ENCODE measurements at regions not wholly inside any gene's neighbourhood (a gene's known extent, or its start where the extent isn't known, plus 50 kb on each side); places are given as distances from the start of the nearest gene placed in this dataset.

DNA sequence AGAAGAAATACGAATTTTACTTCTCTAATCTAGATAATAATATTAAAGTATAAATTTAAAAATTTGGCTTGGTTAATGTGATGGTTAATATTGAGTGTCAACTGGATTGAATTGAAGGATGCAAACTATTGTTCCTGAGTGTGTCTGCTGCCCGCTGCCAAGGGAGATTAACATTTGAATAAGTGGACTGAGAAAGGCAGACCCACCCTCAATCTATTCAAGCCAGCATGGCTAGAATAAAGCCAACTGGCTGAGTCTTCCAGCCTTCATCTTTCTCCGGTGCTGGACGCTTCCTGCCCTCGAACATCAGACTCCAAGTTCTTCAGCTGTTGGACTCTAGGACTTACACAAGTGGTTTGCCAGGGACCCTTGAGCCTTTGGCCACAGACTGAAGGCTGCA is 152.7 kb downstream of the TBXT start:
- TF ChIP-seq ZFX (IDR thresholded peaks at IDR 0.05; ENCODE audit: borderline replicate concordance): no peak
- TF ChIP-seq, protein P1, sequence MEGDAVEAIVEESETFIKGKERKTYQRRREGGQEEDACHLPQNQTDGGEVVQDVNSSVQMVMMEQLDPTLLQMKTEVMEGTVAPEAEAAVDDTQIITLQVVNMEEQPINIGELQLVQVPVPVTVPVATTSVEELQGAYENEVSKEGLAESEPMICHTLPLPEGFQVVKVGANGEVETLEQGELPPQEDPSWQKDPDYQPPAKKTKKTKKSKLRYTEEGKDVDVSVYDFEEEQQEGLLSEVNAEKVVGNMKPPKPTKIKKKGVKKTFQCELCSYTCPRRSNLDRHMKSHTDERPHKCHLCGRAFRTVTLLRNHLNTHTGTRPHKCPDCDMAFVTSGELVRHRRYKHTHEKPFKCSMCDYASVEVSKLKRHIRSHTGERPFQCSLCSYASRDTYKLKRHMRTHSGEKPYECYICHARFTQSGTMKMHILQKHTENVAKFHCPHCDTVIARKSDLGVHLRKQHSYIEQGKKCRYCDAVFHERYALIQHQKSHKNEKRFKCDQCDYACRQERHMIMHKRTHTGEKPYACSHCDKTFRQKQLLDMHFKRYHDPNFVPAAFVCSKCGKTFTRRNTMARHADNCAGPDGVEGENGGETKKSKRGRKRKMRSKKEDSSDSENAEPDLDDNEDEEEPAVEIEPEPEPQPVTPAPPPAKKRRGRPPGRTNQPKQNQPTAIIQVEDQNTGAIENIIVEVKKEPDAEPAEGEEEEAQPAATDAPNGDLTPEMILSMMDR (IDR thresholded peaks at IDR 0.05): no peak
- H3K27ac ChIP-seq: no peak overlapping the region

DNA sequence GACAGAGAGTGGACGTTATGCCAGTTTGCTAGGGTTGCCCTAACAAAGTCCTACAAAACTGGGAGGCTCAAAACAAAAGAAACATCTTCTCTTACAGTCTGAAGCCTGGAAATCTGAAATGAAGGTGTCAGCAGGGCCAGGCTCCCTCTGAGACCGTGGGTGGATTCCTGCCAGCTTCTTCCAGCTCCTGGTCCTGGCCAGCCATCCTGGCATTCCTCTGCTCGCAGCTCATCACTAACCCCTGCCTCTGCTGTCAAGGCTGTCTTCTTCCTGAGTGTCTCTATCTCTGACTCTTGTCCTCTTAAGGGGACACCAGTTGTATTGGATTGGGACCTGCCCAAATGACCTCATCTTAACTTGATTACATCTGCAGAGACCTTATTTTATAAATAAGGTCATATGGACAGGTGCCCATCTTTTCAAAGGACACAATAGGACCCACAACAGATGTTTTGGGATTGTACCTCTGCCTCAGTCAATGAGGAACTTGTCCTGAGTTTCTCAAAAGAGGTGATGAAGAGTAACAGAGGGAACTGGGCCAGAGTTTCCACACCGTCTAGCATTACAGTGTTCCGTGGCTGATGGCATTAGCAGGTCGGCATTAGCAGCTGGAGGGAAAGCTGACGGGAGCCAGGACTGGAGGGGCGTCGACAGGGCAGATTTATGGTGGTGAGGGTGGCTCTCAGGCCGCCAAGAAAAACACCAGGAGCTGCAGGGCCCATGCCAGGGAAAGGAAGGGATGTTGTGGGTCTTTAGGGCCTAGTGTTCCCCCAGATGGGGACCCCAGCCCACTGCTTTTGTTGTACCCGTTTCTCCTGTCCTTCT is 157.3 kb downstream of the TBXT start:
- no peak for TF ChIP-seq ZFX (IDR thresholded peaks at IDR 0.05; ENCODE audit: borderline replicate concordance)
- TF ChIP-seq, protein P1 (IDR thresholded peaks at IDR 0.05): no peak

GRCh38 chr6:166009385-166010031 is 158.1 kb downstream of the TBXT start:
- TF ChIP-seq, protein P1 (IDR thresholded peaks at IDR 0.05): no peak
- TF ChIP-seq ZFX (IDR thresholded peaks at IDR 0.05; ENCODE audit: borderline replicate concordance): no peak
- no peak overlapping the region for H3K27ac ChIP-seq

More for the DNA sequence above, 157.3 kb downstream of the TBXT start:
- H3K27ac ChIP-seq: no peak overlapping the region

GRCh38 chr6:166008441-166009369 is 158.9 kb downstream of the TBXT start:
- TF ChIP-seq ZFX (IDR thresholded peaks at IDR 0.05; ENCODE audit: borderline replicate concordance): no peak
- TF ChIP-seq, protein P1 (IDR thresholded peaks at IDR 0.05): no peak
- H3K27ac ChIP-seq: no peak overlapping the region

GRCh38 chr6:166007349-166008263 is 160.0 kb downstream of the TBXT start:
- H3K27ac ChIP-seq: no peak overlapping the region
- no peak for TF ChIP-seq ZFX (IDR thresholded peaks at IDR 0.05; ENCODE audit: borderline replicate concordance)
- TF ChIP-seq, protein P1 (IDR thresholded peaks at IDR 0.05): no peak

DNA sequence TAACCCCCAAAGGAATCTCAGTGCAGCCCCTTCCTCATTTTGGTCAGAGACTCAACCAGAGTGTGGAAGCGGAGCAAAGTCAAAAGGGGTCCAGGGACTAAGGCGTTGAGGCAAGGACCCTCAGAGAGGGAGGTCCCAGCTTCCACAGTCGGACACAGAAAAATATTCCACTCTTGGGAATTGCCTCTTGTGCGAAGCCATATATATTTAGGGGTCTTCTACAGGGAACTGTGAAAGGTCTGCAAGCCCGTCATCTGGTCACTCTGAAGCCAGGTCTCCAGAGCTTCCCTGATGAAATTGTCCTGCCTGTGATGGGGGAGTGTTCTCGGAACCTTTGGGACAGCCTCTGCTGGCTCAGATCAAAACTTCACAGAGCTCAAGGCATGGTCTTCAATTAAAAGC is 160.8 kb downstream of the TBXT start:
- H3K27ac ChIP-seq: no peak overlapping the region
- TF ChIP-seq, protein P1 (IDR thresholded peaks at IDR 0.05): no peak
- no peak for TF ChIP-seq ZFX (IDR thresholded peaks at IDR 0.05; ENCODE audit: borderline replicate concordance)
